ENCODE measurements at regions not wholly inside any gene's neighbourhood (a gene's known extent, or its start where the extent isn't known, plus 50 kb on each side); places are given as distances from the start of the nearest gene placed in this dataset.
A peak's percentile ranks its signal among the peaks of the same experiment; 100 is the strongest.

- H3K79me2 ChIP-seq (ENCODE audit: low read length), result no peaks in the 10 kb centered on the region
- H3K9me2 ChIP-seq (replicated peaks; ENCODE audit: insufficient read depth, low read length), result no peaks in the 10 kb centered on the region
- no peaks in the 10 kb centered on the region for H3K4me1 ChIP-seq (ENCODE audit: low read length)
- H3K4me3 ChIP-seq (ENCODE audit: low read length), result no peak overlapping the region
- H2AFZ ChIP-seq (ENCODE audit: low read length), result no peak overlapping the region
- no peaks in the 10 kb centered on the region for H3K27me3 ChIP-seq (ENCODE audit: low read length)
- H3K36me3 ChIP-seq (ENCODE audit: insufficient read depth, low read length), result no peaks in the 10 kb centered on the region
- no peaks in the 10 kb centered on the region for H3K9me3 ChIP-seq (ENCODE audit: low read length)
- DNase-seq, result peak; percentile 84
- H4K20me1 ChIP-seq (ENCODE audit: insufficient read depth, low read depth, low read length), result no peaks in the 10 kb centered on the region
- H3K27ac ChIP-seq (ENCODE audit: low read length), result no peak overlapping the region
- no peak overlapping the region for H3K4me2 ChIP-seq (ENCODE audit: low read depth, low read length, poor library complexity, severe bottlenecking)
- H3K9ac ChIP-seq (ENCODE audit: low read length), result no peak overlapping the region
These were observed 96.7 kb upstream of the TRABD2B start for GRCh38 chr1:48093696-48094528.

GRCh38 chr1:48093147-48093546 is 96.0 kb upstream of the TRABD2B start:
- Histone ChIP-seq H3K27me3 (ENCODE audit: low read length) (no peaks in the 10 kb centered on the region), H3K79me2 (ENCODE audit: low read length) (no peaks in the 10 kb centered on the region), H3K9me2 (replicated peaks; ENCODE audit: insufficient read depth, low read length) (no peaks in the 10 kb centered on the region), H3K9me3 (ENCODE audit: low read length) (no peaks in the 10 kb centered on the region), H3K4me3 (ENCODE audit: low read length) (no peak overlapping the region), H4K20me1 (ENCODE audit: insufficient read depth, low read depth, low read length) (no peaks in the 10 kb centered on the region), H3K36me3 (ENCODE audit: insufficient read depth, low read length) (no peaks in the 10 kb centered on the region), H3K4me1 (ENCODE audit: low read length) (no peaks in the 10 kb centered on the region), H3K9ac (ENCODE audit: low read length) (no peak overlapping the region), H3K27ac (ENCODE audit: low read length) (no peak overlapping the region), H3K4me2 (ENCODE audit: low read depth, low read length, poor library complexity, severe bottlenecking) (no peak overlapping the region), H2AFZ (ENCODE audit: low read length) (no peak overlapping the region)
- DNase-seq, result no peak

- no peak overlapping the region for H3K4me3 ChIP-seq (ENCODE audit: low read length)
- no peak overlapping the region for H3K4me2 ChIP-seq (ENCODE audit: low read depth, low read length, poor library complexity, severe bottlenecking)
- H2AFZ ChIP-seq (ENCODE audit: low read length), result no peak overlapping the region
- H3K9me3 ChIP-seq (ENCODE audit: low read length), result no peaks in the 10 kb centered on the region
- no peaks in the 10 kb centered on the region for H3K36me3 ChIP-seq (ENCODE audit: insufficient read depth, low read length)
- no peaks in the 10 kb centered on the region for H3K27me3 ChIP-seq (ENCODE audit: low read length)
- no peaks in the 10 kb centered on the region for H3K9me2 ChIP-seq (replicated peaks; ENCODE audit: insufficient read depth, low read length)
- no peaks in the 10 kb centered on the region for H3K4me1 ChIP-seq (ENCODE audit: low read length)
- no peaks in the 10 kb centered on the region for H4K20me1 ChIP-seq (ENCODE audit: insufficient read depth, low read depth, low read length)
- H3K27ac ChIP-seq (ENCODE audit: low read length), result no peak overlapping the region
- no peaks in the 10 kb centered on the region for H3K79me2 ChIP-seq (ENCODE audit: low read length)
- H3K9ac ChIP-seq (ENCODE audit: low read length), result no peak overlapping the region
- no peak for DNase-seq
These were observed 95.2 kb upstream of the TRABD2B start for GRCh38 chr1:48092401-48092800.

GRCh38 chr1:48089356-48089891 is 92.2 kb upstream of the TRABD2B start:
- H4K20me1 ChIP-seq (ENCODE audit: insufficient read depth, low read depth, low read length), result no peaks in the 10 kb centered on the region
- H3K36me3 ChIP-seq (ENCODE audit: insufficient read depth, low read length), result no peaks in the 10 kb centered on the region
- no peaks in the 10 kb centered on the region for H3K27me3 ChIP-seq (ENCODE audit: low read length)
- no peaks in the 10 kb centered on the region for H3K9me2 ChIP-seq (replicated peaks; ENCODE audit: insufficient read depth, low read length)
- no peaks in the 10 kb centered on the region for H3K4me1 ChIP-seq (ENCODE audit: low read length)
- no peak for DNase-seq
- no peak overlapping the region for H3K9ac ChIP-seq (ENCODE audit: low read length)
- no peaks in the 10 kb centered on the region for H3K9me3 ChIP-seq (ENCODE audit: low read length)
- H3K4me3 ChIP-seq (ENCODE audit: low read length), result no peak overlapping the region
- H3K27ac ChIP-seq (ENCODE audit: low read length), result no peak overlapping the region
- H2AFZ ChIP-seq (ENCODE audit: low read length), result no peak overlapping the region
- no peak overlapping the region for H3K4me2 ChIP-seq (ENCODE audit: low read depth, low read length, poor library complexity, severe bottlenecking)
- H3K79me2 ChIP-seq (ENCODE audit: low read length), result no peaks in the 10 kb centered on the region

GRCh38 chr1:48084826-48085225 is 87.6 kb upstream of the TRABD2B start:
- Histone ChIP-seq H3K27ac (ENCODE audit: low read length) (no peak overlapping the region), H3K4me1 (ENCODE audit: low read length) (no peaks in the 10 kb centered on the region), H3K4me3 (ENCODE audit: low read length) (no peak overlapping the region), H3K4me2 (ENCODE audit: low read depth, low read length, poor library complexity, severe bottlenecking) (no peak overlapping the region), H3K9ac (ENCODE audit: low read length) (no peak overlapping the region), H3K36me3 (ENCODE audit: insufficient read depth, low read length) (no peaks in the 10 kb centered on the region), H4K20me1 (ENCODE audit: insufficient read depth, low read depth, low read length) (no peaks in the 10 kb centered on the region), H3K79me2 (ENCODE audit: low read length) (no peaks in the 10 kb centered on the region), H3K9me3 (ENCODE audit: low read length) (no peaks in the 10 kb centered on the region), H3K27me3 (ENCODE audit: low read length) (no peaks in the 10 kb centered on the region), H2AFZ (ENCODE audit: low read length) (no peak overlapping the region), H3K9me2 (replicated peaks; ENCODE audit: insufficient read depth, low read length) (no peaks in the 10 kb centered on the region)
- DNase-seq, result no peak

- no peak for DNase-seq
- Histone ChIP-seq H3K79me2 (ENCODE audit: low read length) (no peaks in the 10 kb centered on the region), H3K27me3 (ENCODE audit: low read length) (no peaks in the 10 kb centered on the region), H3K9me2 (replicated peaks; ENCODE audit: insufficient read depth, low read length) (no peaks in the 10 kb centered on the region), H3K36me3 (ENCODE audit: insufficient read depth, low read length) (no peaks in the 10 kb centered on the region), H4K20me1 (ENCODE audit: insufficient read depth, low read depth, low read length) (no peaks in the 10 kb centered on the region), H3K4me1 (ENCODE audit: low read length) (no peaks in the 10 kb centered on the region), H2AFZ (ENCODE audit: low read length) (no peak overlapping the region), H3K9me3 (ENCODE audit: low read length) (no peaks in the 10 kb centered on the region), H3K4me3 (ENCODE audit: low read length) (no peak overlapping the region), H3K27ac (ENCODE audit: low read length) (no peak overlapping the region), H3K4me2 (ENCODE audit: low read depth, low read length, poor library complexity, severe bottlenecking) (no peak overlapping the region), H3K9ac (ENCODE audit: low read length) (no peak overlapping the region)
These were observed 85.2 kb upstream of the TRABD2B start for GRCh38 chr1:48082271-48082962.

- H3K4me3 ChIP-seq (ENCODE audit: low read length), result no peak overlapping the region
- no peaks in the 10 kb centered on the region for H3K36me3 ChIP-seq (ENCODE audit: insufficient read depth, low read length)
- H3K27me3 ChIP-seq (ENCODE audit: low read length), result no peaks in the 10 kb centered on the region
- H3K27ac ChIP-seq (ENCODE audit: low read length), result no peak overlapping the region
- H4K20me1 ChIP-seq (ENCODE audit: insufficient read depth, low read depth, low read length), result no peaks in the 10 kb centered on the region
- H3K4me1 ChIP-seq (ENCODE audit: low read length), result no peaks in the 10 kb centered on the region
- H3K4me2 ChIP-seq (ENCODE audit: low read depth, low read length, poor library complexity, severe bottlenecking), result no peak overlapping the region
- no peak overlapping the region for H3K9ac ChIP-seq (ENCODE audit: low read length)
- no peak for DNase-seq
- no peaks in the 10 kb centered on the region for H3K9me2 ChIP-seq (replicated peaks; ENCODE audit: insufficient read depth, low read length)
- H3K79me2 ChIP-seq (ENCODE audit: low read length), result no peaks in the 10 kb centered on the region
- no peak overlapping the region for H2AFZ ChIP-seq (ENCODE audit: low read length)
- no peaks in the 10 kb centered on the region for H3K9me3 ChIP-seq (ENCODE audit: low read length)
These were observed 83.4 kb upstream of the TRABD2B start for GRCh38 chr1:48080331-48081255.

GRCh38 chr1:48079096-48079495 is 81.9 kb upstream of the TRABD2B start:
- H3K9ac ChIP-seq (ENCODE audit: low read length), result no peak overlapping the region
- H3K4me1 ChIP-seq (ENCODE audit: low read length), result no peaks in the 10 kb centered on the region
- H3K4me3 ChIP-seq (ENCODE audit: low read length), result no peak overlapping the region
- no peaks in the 10 kb centered on the region for H3K27me3 ChIP-seq (ENCODE audit: low read length)
- H3K9me3 ChIP-seq (ENCODE audit: low read length), result no peaks in the 10 kb centered on the region
- no peaks in the 10 kb centered on the region for H3K36me3 ChIP-seq (ENCODE audit: insufficient read depth, low read length)
- H3K79me2 ChIP-seq (ENCODE audit: low read length), result no peaks in the 10 kb centered on the region
- H3K9me2 ChIP-seq (replicated peaks; ENCODE audit: insufficient read depth, low read length), result no peaks in the 10 kb centered on the region
- H3K27ac ChIP-seq (ENCODE audit: low read length), result no peak overlapping the region
- H4K20me1 ChIP-seq (ENCODE audit: insufficient read depth, low read depth, low read length), result no peaks in the 10 kb centered on the region
- no peak overlapping the region for H2AFZ ChIP-seq (ENCODE audit: low read length)
- no peak overlapping the region for H3K4me2 ChIP-seq (ENCODE audit: low read depth, low read length, poor library complexity, severe bottlenecking)
- no peak for DNase-seq

Measured in Karpas-422 (cell line).